Tibial nerve (tissue), 4 donors: ENCODE measurements at regions not wholly inside any gene's neighbourhood (a gene's known extent, or its start where the extent isn't known, plus 50 kb on each side); places are given as distances from the start of the nearest gene placed in this dataset.

Experiments used
- DNase-seq, 2 donors: peaks; one replicate each; pipeline ENCODE4 v3.0.0-alpha.2; 2019; ENCODE audit warnings: low spot score in 2 of 2
- H3K27ac ChIP-seq, 4 donors: fragments of 200-600 bp; sonication (generic) in 3 of 4; one replicate each; pipeline ENCODE4 v1.5.1; 2017 to 2019; ENCODE audit warnings: mild to moderate bottlenecking in 1 of 4
- H3K27me3 ChIP-seq, 2 donors: fragments of 200-600 bp; sonication (generic) in 1 of 2; one replicate each; pipeline versions ENCODE4 v1.5.1 to v1.6.0; 2017 to 2019
- H3K36me3 ChIP-seq, 3 donors: fragments of 200-600 bp; sonication (generic); one replicate each; pipeline ENCODE4 v1.5.1; 2018 to 2019
- H3K4me1 ChIP-seq, 4 donors: fragments of 200-600 bp; sonication (generic) in 3 of 4; one replicate each; pipeline ENCODE4 v1.5.1; 2017 to 2019
- H3K4me3 ChIP-seq, 4 donors: fragments of 200-600 bp; sonication (generic) in 3 of 4; one replicate each; pipeline ENCODE4 v1.5.1; 2017 to 2019; ENCODE audit warnings: mild to moderate bottlenecking in 1 of 4, moderate library complexity in 1 of 4
- H3K9me3 ChIP-seq, 4 donors: fragments of 200-600 bp; sonication (generic) in 3 of 4; one replicate each; pipeline ENCODE4 v1.5.1; 2017 to 2019
- CTCF ChIP-seq, 5 experiments: fragments of 200-600 bp in 3 of 5; fragments of 450-650 bp in 2 of 5; sonication (generic) in 3 of 5; IDR thresholded peaks; one replicate each; pipeline ENCODE4 v1.5.1; 2016 to 2019; ENCODE audit warnings: antibody characterized with exemption in 5 of 5, mild to moderate bottlenecking in 3 of 5, moderate library complexity in 2 of 5
- EP300 ChIP-seq, 2 donors: sonication (generic); formaldehyde crosslinking; IDR thresholded peaks; one replicate each; pipeline ENCODE4 v1.6.1; 2017; ENCODE audit warnings: antibody characterized with exemption in 2 of 2, mild to moderate bottlenecking in 1 of 2
- POLR2A ChIP-seq, 2 donors: fragments of 450-650 bp; IDR thresholded peaks; one replicate each; pipeline ENCODE4 v1.6.1; 2017; ENCODE audit warnings: antibody characterized with exemption in 2 of 2, mild to moderate bottlenecking in 2 of 2, moderate library complexity in 2 of 2
- WGBS, 2 donors: methylation state at CpG; one replicate each; pipeline ENCODE4 v1.1.5; 2018; 5-methylcytosine and 5-hydroxymethylcytosine counted together

GRCh38 chr3:182215881-182216280 is 504.2 kb downstream of the SOX2 start:
- Histone ChIP-seq H3K4me3 (no peak overlapping the region), H3K27me3 (no peaks in the 10 kb centered on the region), H3K4me1 (no peaks in the 10 kb centered on the region), H3K27ac (no peak overlapping the region), H3K36me3 (no peaks in the 10 kb centered on the region), H3K9me3 (no peaks in the 10 kb centered on the region)
- DNase-seq, result no peak
- no peak for TF ChIP-seq CTCF (IDR thresholded peaks at IDR 0.05)
- TF ChIP-seq POLR2A (IDR thresholded peaks at IDR 0.05), result no peak
- TF ChIP-seq EP300 (IDR thresholded peaks at IDR 0.05), result no peak

GRCh38 chr3:182216311-182216970 is 504.7 kb downstream of the SOX2 start:
- Histone ChIP-seq H3K9me3 (no peaks in the 10 kb centered on the region), H3K36me3 (no peaks in the 10 kb centered on the region), H3K27ac (no peak overlapping the region), H3K4me3 (no peak overlapping the region), H3K27me3 (no peaks in the 10 kb centered on the region), H3K4me1 (no peaks in the 10 kb centered on the region)
- no peak for TF ChIP-seq POLR2A (IDR thresholded peaks at IDR 0.05)
- TF ChIP-seq EP300 (IDR thresholded peaks at IDR 0.05), result no peak
- TF ChIP-seq CTCF (IDR thresholded peaks at IDR 0.05), result no peak
- WGBS, 2 donors, result 55 to 64% methylated on average over 4 of the region's 4 CpGs
- no peak for DNase-seq

- Histone ChIP-seq H3K27me3 (no peaks in the 10 kb centered on the region), H3K27ac (no peak overlapping the region), H3K9me3 (peaks cover 0 to 4% (median 0%) of the 10 kb centered on the region in 4 donors), H3K36me3 (no peaks in the 10 kb centered on the region), H3K4me1 (no peaks in the 10 kb centered on the region), H3K4me3 (no peak overlapping the region)
- 37 to 41% methylated on average over 1 of the region's 1 CpG for WGBS, 2 donors
- DNase-seq, result no peak
- TF ChIP-seq EP300 (IDR thresholded peaks at IDR 0.05), result no peak
- no peak for TF ChIP-seq CTCF (IDR thresholded peaks at IDR 0.05)
- TF ChIP-seq POLR2A (IDR thresholded peaks at IDR 0.05), result no peak
These were observed 508.3 kb downstream of the SOX2 start for GRCh38 chr3:182220013-182220412.

- no peak for TF ChIP-seq EP300 (IDR thresholded peaks at IDR 0.05)
- TF ChIP-seq POLR2A (IDR thresholded peaks at IDR 0.05), result no peak
- TF ChIP-seq CTCF (IDR thresholded peaks at IDR 0.05), result no peak
- WGBS, 2 donors, result 72 to 83% methylated on average over 1 of the region's 1 CpG
- no peaks in the 10 kb centered on the region for H3K4me1 ChIP-seq
- H3K9me3 ChIP-seq, result peaks cover 0 to 4% (median 0%) of the 10 kb centered on the region in 4 donors
- no peak overlapping the region for H3K4me3 ChIP-seq
- H3K36me3 ChIP-seq, result no peaks in the 10 kb centered on the region
- no peak overlapping the region for H3K27ac ChIP-seq
- no peak for DNase-seq
- H3K27me3 ChIP-seq, result no peaks in the 10 kb centered on the region
These were observed 508.7 kb downstream of the SOX2 start for GRCh38 chr3:182220471-182220870.

GRCh38 chr3:182226995-182227394 is 515.3 kb downstream of the SOX2 start:
- no peak overlapping the region for H3K4me3 ChIP-seq
- no peaks in the 10 kb centered on the region for H3K27me3 ChIP-seq
- no peaks in the 10 kb centered on the region for H3K4me1 ChIP-seq
- TF ChIP-seq EP300 (IDR thresholded peaks at IDR 0.05) (no peak), CTCF (IDR thresholded peaks at IDR 0.05) (no peak), POLR2A (IDR thresholded peaks at IDR 0.05) (no peak)
- 54 to 71% methylated on average over 4 of the region's 4 CpGs for WGBS, 2 donors
- H3K36me3 ChIP-seq, result no peaks in the 10 kb centered on the region
- peaks cover 0 to 9% (median 0%) of the 10 kb centered on the region in 4 donors for H3K9me3 ChIP-seq
- no peak for DNase-seq
- H3K27ac ChIP-seq, result no peak overlapping the region
